ENCODE measurements at regions not wholly inside any gene's neighbourhood (a gene's known extent, or its start where the extent isn't known, plus 50 kb on each side); places are given as distances from the start of the nearest gene placed in this dataset.

DNA sequence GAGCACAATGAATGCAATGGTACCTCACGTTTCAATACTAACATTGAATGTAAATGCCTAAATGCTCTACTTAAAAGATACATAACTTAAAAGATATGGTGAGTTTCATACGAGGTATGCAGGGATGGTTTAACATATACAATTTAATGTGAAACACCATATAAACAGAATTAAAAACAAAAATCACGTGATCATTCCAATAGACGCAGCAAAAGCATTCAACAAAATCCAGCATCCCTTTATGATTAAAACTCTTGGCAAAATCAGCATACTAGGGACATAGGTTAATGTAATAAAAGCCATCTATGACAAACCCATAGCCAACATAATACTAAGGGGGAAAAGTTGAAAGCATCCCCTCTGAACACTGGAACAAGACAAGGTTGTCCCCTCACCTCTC, 845.7 kb downstream of the SLC16A7 start:
- TF ChIP-seq EZH2 (IDR thresholded peaks at IDR 0.05; ENCODE audit: insufficient read depth, poor library complexity, severe bottlenecking) (no peak), EZH2phosphoT487 (IDR thresholded peaks at IDR 0.05; ENCODE audit: insufficient read depth, low read depth) (no peak)
